ENCODE measurements at regions not wholly inside any gene's neighbourhood (a gene's known extent, or its start where the extent isn't known, plus 50 kb on each side); places are given as distances from the start of the nearest gene placed in this dataset.
"Not testable (repeated sequence)": the region's sequence is repeated elsewhere in the genome, so short reads cannot be mapped to it uniquely, and the experiment has no call there.

DNA sequence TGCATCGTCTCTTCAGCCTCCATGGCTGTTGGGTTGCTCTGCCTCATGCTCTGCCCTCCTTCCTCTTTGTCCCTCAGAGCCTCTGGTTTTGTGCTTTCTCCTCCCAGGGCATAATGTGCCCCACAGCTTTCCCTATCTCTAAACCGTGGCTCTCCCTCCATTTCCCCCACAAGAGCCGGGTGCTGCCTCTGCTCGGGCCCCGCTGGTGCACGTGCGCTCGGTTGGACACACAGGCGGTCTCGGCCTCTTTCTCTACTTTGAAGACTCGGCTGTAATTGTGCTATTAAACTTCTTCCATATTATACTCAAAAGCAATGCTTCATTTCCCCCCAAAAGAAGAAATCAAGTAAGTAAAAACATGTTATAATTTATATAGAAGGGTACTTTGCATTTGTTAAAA is 109.7 kb upstream of the KLF14 start:
- no peaks in the 10 kb centered on the region for H3K27me3 ChIP-seq (ENCODE audit: control insufficient read depth in 3 of 3, insufficient read depth in 3 of 3, low read length in 3 of 3)
- peaks cover 0 to 4% (median 0%) of the 10 kb centered on the region in 3 donors for H3K4me1 ChIP-seq (ENCODE audit: control insufficient read depth in 3 of 3, insufficient read depth in 3 of 3, low read length in 3 of 3)
- no peaks in the 10 kb centered on the region for H3K9me3 ChIP-seq (ENCODE audit: control insufficient read depth in 3 of 3, low read length in 3 of 3)
- H3K36me3 ChIP-seq (ENCODE audit: control insufficient read depth in 3 of 3, insufficient read depth in 3 of 3, low read length in 3 of 3) = no peaks in the 10 kb centered on the region
- H3K9ac ChIP-seq (ENCODE audit: low read depth in 1 of 3, low read length in 3 of 3) = no peak overlapping the region
- H3K4me3 ChIP-seq (ENCODE audit: low read length in 3 of 3) = no peak overlapping the region
- H3K27ac ChIP-seq (ENCODE audit: low read depth, low read length) = no peak overlapping the region

DNA sequence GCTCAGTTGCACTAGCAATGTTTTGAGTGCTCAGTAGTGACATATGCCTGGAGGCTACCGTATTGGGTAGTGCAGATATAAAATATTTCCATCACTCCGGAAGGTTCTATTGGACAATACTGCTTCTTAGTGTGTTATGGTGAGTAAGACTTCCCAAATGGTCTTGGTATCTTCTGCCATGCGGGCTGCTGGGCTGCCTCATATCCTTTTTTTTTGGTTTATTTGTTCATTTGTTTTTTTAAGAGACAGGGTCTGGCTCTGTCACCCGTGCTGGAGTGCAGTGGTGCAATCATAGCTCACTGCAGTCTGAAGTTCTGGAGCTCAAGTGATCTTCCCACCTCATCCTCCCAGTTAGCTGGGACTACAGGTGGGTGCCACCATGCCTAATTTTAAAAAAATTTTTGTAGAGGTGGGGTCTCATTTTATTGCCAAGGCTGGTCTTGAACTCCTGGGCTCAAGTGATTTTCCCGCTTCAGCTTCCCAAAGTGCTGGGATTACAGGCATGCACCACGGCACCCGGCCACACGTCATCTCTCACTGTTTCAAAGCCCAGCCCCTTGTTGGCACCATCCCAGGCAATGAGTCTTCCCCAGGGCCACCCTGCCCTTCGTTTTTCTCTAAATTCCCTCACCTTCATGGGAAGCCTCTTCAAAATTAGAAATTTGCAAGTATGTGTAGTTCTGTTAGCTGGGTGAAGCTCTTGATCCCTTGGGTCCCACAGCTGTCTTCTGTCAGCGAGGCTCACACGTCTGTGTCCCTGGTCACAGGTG is 111.0 kb upstream of the KLF14 start:
- Histone ChIP-seq H3K9me3 (ENCODE audit: control insufficient read depth in 3 of 3, low read length in 3 of 3) (no peaks in the 10 kb centered on the region), H3K4me3 (ENCODE audit: low read length in 3 of 3) (no peak overlapping the region), H3K9ac (ENCODE audit: low read depth in 1 of 3, low read length in 3 of 3) (peak overlapping the region in 1 of 3 donors; percentile 52), H3K36me3 (ENCODE audit: control insufficient read depth in 3 of 3, insufficient read depth in 3 of 3, low read length in 3 of 3) (no peaks in the 10 kb centered on the region), H3K4me1 (ENCODE audit: control insufficient read depth in 3 of 3, insufficient read depth in 3 of 3, low read length in 3 of 3) (peaks cover 0 to 4% (median 0%) of the 10 kb centered on the region in 3 donors), H3K27ac (ENCODE audit: low read depth, low read length) (no peak overlapping the region), H3K27me3 (ENCODE audit: control insufficient read depth in 3 of 3, insufficient read depth in 3 of 3, low read length in 3 of 3) (no peaks in the 10 kb centered on the region)

DNA sequence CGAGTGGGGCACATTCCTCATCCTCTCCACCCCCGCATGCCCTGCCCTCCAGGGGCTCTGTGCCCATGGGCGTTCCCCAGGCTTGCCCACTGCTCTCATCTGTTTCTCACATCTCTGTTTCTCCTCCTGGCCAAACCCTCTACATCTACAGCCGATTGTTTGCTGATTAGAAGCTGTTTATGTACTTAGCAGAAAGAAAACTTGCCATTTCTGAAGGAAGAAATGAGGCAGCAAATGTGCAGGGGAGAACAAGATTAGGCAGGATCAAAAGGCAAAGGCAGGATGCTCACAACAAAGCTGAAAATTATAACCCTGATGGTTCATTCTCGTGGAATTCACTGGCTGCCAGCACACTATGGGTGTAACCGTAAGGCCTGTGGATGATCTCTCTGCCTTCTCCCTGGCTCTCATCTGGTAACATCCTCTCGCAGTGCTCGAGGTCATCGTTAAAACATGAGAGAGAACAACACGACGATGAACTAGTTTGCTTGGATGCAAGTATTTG is 111.6 kb upstream of the KLF14 start:
- Histone ChIP-seq H3K36me3 (ENCODE audit: control insufficient read depth in 3 of 3, insufficient read depth in 3 of 3, low read length in 3 of 3) (no peaks in the 10 kb centered on the region), H3K9ac (ENCODE audit: low read depth in 1 of 3, low read length in 3 of 3) (peak overlapping the region in 1 of 3 donors; percentile 52), H3K4me1 (ENCODE audit: control insufficient read depth in 3 of 3, insufficient read depth in 3 of 3, low read length in 3 of 3) (peaks cover 0 to 4% (median 0%) of the 10 kb centered on the region in 3 donors), H3K27ac (ENCODE audit: low read depth, low read length) (no peak overlapping the region), H3K9me3 (ENCODE audit: control insufficient read depth in 3 of 3, low read length in 3 of 3) (no peaks in the 10 kb centered on the region), H3K27me3 (ENCODE audit: control insufficient read depth in 3 of 3, insufficient read depth in 3 of 3, low read length in 3 of 3) (no peaks in the 10 kb centered on the region), H3K4me3 (ENCODE audit: low read length in 3 of 3) (no peak overlapping the region)

DNA sequence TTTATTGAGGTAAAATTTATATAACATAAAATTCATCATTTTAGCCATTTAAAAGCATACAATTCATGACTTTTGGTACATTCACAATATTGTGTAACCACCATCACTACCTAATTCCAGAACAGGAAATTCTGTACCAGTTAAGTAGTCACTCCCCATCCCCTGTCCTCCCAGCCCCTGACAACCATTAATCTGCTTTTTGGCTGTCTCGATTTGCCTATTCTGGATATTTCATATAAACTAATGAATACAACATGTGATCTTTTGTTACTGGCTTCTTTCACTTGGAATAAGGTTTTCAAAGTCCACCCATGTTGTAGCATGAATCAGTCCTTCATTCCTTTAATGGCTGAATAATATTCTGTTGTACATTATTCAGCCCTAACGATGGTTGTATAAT is 115.6 kb upstream of the KLF14 start:
- no peaks in the 10 kb centered on the region for H3K9me3 ChIP-seq (ENCODE audit: control insufficient read depth in 3 of 3, low read length in 3 of 3)
- no peak overlapping the region for H3K4me3 ChIP-seq (ENCODE audit: low read length in 3 of 3)
- H3K4me1 ChIP-seq (ENCODE audit: control insufficient read depth in 3 of 3, insufficient read depth in 3 of 3, low read length in 3 of 3) = peaks cover 0 to 4% (median 0%) of the 10 kb centered on the region in 3 donors
- no peak overlapping the region for H3K27ac ChIP-seq (ENCODE audit: low read depth, low read length)
- no peak overlapping the region for H3K9ac ChIP-seq (ENCODE audit: low read depth in 1 of 3, low read length in 3 of 3)
- peaks cover 0 to 4% (median 1%) of the 10 kb centered on the region in 3 donors for H3K36me3 ChIP-seq (ENCODE audit: control insufficient read depth in 3 of 3, insufficient read depth in 3 of 3, low read length in 3 of 3)
- no peaks in the 10 kb centered on the region for H3K27me3 ChIP-seq (ENCODE audit: control insufficient read depth in 3 of 3, insufficient read depth in 3 of 3, low read length in 3 of 3)

DNA sequence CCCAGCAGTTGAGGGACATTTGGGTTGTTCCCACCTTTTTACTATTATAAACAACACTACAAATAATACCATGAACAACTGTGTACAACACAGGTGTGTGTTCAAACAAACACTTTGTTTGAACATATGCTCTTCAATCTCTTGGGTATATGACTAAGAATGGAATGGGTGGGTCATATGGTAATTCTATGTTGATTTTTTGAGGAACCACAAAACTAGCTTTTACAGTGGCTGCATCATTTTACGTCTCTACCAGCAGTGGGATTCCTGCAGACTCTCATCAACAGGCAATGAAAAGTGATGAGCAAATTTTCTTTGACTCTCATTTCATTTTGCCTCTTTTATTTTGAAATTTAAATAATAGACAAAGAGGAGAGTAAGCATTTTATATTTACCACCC is 116.9 kb upstream of the KLF14 start:
- H3K4me3 ChIP-seq (ENCODE audit: low read length in 3 of 3) = no peak overlapping the region
- no peaks in the 10 kb centered on the region for H3K27me3 ChIP-seq (ENCODE audit: control insufficient read depth in 3 of 3, insufficient read depth in 3 of 3, low read length in 3 of 3)
- H3K4me1 ChIP-seq (ENCODE audit: control insufficient read depth in 3 of 3, insufficient read depth in 3 of 3, low read length in 3 of 3) = no peaks in the 10 kb centered on the region

DNA sequence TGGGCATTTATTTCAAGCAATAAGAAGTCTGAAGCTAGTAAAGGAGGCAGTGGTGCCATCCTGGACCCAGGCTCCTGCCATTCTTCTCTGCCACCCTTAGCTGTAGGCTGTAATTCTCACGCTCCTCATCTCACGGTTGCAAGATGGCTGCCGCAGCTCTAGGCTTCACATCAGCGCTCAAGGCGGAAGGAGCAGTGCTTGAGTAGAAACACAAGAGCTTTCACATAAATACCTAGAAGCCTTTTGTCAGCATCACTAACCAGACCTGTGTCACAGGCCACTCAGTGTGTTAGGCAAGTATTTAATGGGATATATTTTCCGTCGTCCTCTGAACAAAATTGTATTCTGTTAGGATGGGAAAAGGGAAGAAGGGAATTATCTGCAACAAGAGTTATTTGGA is 118.9 kb upstream of the KLF14 start:
- Histone ChIP-seq H3K9ac (ENCODE audit: low read depth in 1 of 3, low read length in 3 of 3) (no peak overlapping the region), H3K36me3 (ENCODE audit: control insufficient read depth in 3 of 3, insufficient read depth in 3 of 3, low read length in 3 of 3) (peaks cover 15 to 21% (median 18%) of the 10 kb centered on the region in 3 donors), H3K27me3 (ENCODE audit: control insufficient read depth in 3 of 3, insufficient read depth in 3 of 3, low read length in 3 of 3) (no peaks in the 10 kb centered on the region), H3K4me1 (ENCODE audit: control insufficient read depth in 3 of 3, insufficient read depth in 3 of 3, low read length in 3 of 3) (no peaks in the 10 kb centered on the region), H3K27ac (ENCODE audit: low read depth, low read length) (no peak overlapping the region), H3K4me3 (ENCODE audit: low read length in 3 of 3) (no peak overlapping the region), H3K9me3 (ENCODE audit: control insufficient read depth in 3 of 3, low read length in 3 of 3) (peaks cover 0 to 5% (median 0%) of the 10 kb centered on the region in 3 donors)

More for the DNA sequence above, 116.9 kb upstream of the KLF14 start:
- H3K9ac ChIP-seq (ENCODE audit: low read depth in 1 of 3, low read length in 3 of 3) = no peak overlapping the region
- no peaks in the 10 kb centered on the region for H3K9me3 ChIP-seq (ENCODE audit: control insufficient read depth in 3 of 3, low read length in 3 of 3)
- H3K27ac ChIP-seq (ENCODE audit: low read depth, low read length) = no peak overlapping the region
- H3K36me3 ChIP-seq (ENCODE audit: control insufficient read depth in 3 of 3, insufficient read depth in 3 of 3, low read length in 3 of 3) = peaks cover 8 to 13% (median 11%) of the 10 kb centered on the region in 3 donors

DNA sequence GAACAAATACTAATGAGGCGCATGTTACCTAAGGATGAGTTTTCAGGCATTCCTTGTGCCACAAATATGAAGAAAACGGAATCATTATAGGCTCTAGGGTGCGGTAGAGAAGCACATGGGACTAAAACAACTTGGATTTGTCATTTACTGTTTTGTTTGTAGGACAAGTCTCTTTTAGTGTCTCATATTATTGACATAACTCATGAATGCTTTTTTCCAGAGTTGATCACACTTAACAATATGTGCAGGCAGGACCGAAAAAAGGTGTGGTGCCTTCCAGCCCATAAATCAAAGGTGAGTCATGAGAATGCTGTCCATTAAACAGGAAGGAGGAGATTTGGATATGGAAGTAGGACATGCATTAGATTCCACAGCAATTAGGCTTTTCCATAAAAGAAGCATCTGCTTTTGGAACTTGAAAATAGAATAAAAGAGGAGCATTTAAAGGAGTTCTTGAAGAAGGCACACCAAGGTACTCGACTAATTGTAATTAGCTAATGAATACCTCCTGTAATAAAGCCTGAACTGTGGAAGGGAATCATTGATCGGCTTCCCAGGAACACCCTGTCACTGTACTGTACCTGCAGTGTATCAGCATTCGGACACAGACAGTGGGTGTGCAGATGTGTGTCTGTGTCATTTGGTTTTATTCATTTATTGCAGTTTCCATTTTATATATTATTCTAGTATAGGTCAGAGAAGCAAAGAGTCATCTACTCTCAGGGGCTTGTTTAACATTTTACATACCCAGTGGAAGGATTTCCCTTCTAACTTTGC is 119.7 kb upstream of the KLF14 start:
- H3K27me3 ChIP-seq (ENCODE audit: control insufficient read depth in 3 of 3, insufficient read depth in 3 of 3, low read length in 3 of 3) = no peaks in the 10 kb centered on the region
- no peak overlapping the region for H3K27ac ChIP-seq (ENCODE audit: low read depth, low read length)
- no peak overlapping the region for H3K9ac ChIP-seq (ENCODE audit: low read depth in 1 of 3, low read length in 3 of 3)
- H3K9me3 ChIP-seq (ENCODE audit: control insufficient read depth in 3 of 3, low read length in 3 of 3) = peaks cover 0 to 5% (median 0%) of the 10 kb centered on the region in 3 donors
- H3K4me1 ChIP-seq (ENCODE audit: control insufficient read depth in 3 of 3, insufficient read depth in 3 of 3, low read length in 3 of 3) = no peaks in the 10 kb centered on the region
- H3K36me3 ChIP-seq (ENCODE audit: control insufficient read depth in 3 of 3, insufficient read depth in 3 of 3, low read length in 3 of 3) = peaks cover 15 to 21% (median 18%) of the 10 kb centered on the region in 3 donors
- no peak overlapping the region for H3K4me3 ChIP-seq (ENCODE audit: low read length in 3 of 3)

DNA sequence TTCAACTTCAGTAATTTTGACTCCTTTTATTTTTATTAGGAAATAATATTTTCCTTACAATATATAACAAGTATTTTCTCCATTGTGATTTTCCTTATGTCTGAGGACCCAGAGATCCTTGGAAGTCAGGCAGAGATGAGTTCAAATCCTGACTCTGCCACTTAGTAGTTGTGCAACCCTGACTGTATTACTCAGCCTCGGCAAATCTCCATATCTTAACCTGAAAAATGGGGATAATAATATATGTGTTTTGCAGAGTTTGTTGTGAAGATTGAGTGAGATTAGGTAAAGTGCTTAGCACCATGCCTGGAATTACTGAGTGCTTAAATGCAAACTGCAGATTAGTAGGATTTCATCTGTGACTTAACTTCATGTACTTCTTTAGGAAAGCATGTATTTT is 120.5 kb upstream of the KLF14 start:
- Histone ChIP-seq H3K9ac (ENCODE audit: low read depth in 1 of 3, low read length in 3 of 3) (no peak overlapping the region), H3K4me3 (ENCODE audit: low read length in 3 of 3) (no peak overlapping the region), H3K4me1 (ENCODE audit: control insufficient read depth in 3 of 3, insufficient read depth in 3 of 3, low read length in 3 of 3) (no peaks in the 10 kb centered on the region), H3K9me3 (ENCODE audit: control insufficient read depth in 3 of 3, low read length in 3 of 3) (peaks cover 0 to 5% (median 0%) of the 10 kb centered on the region in 3 donors), H3K27ac (ENCODE audit: low read depth, low read length) (no peak overlapping the region), H3K36me3 (ENCODE audit: control insufficient read depth in 3 of 3, insufficient read depth in 3 of 3, low read length in 3 of 3) (peaks cover 15 to 21% (median 18%) of the 10 kb centered on the region in 3 donors), H3K27me3 (ENCODE audit: control insufficient read depth in 3 of 3, insufficient read depth in 3 of 3, low read length in 3 of 3) (no peaks in the 10 kb centered on the region)

DNA sequence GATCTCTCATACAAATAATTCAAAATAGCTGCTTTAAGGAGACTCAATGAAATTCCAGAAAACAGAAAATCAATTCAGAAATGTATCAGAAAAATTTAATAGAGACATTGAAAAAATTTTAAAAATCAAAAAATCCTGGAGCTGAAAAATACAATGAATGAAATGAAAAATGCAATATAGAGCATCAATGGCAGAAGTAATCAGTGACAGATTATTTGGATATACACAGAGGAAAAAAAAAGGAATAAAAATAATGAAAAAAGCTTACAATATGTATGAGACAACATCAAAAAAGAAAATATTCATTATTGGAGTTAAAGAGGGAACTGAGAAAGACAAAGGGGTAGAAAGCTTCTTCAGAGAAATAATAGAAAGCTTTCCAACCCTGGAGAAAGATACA is 122.9 kb upstream of the KLF14 start:
- no peaks in the 10 kb centered on the region for H3K27me3 ChIP-seq (ENCODE audit: control insufficient read depth in 3 of 3, insufficient read depth in 3 of 3, low read length in 3 of 3)
- no peaks in the 10 kb centered on the region for H3K4me1 ChIP-seq (ENCODE audit: control insufficient read depth in 3 of 3, insufficient read depth in 3 of 3, low read length in 3 of 3)
- H3K27ac ChIP-seq (ENCODE audit: low read depth, low read length) = no peak overlapping the region
- peaks cover 0 to 5% (median 0%) of the 10 kb centered on the region in 3 donors for H3K9me3 ChIP-seq (ENCODE audit: control insufficient read depth in 3 of 3, low read length in 3 of 3)
- no peak overlapping the region for H3K4me3 ChIP-seq (ENCODE audit: low read length in 3 of 3)
- no peak overlapping the region for H3K9ac ChIP-seq (ENCODE audit: low read depth in 1 of 3, low read length in 3 of 3)
- H3K36me3 ChIP-seq (ENCODE audit: control insufficient read depth in 3 of 3, insufficient read depth in 3 of 3, low read length in 3 of 3) = peaks cover 15 to 31% (median 25%) of the 10 kb centered on the region in 3 donors

DNA sequence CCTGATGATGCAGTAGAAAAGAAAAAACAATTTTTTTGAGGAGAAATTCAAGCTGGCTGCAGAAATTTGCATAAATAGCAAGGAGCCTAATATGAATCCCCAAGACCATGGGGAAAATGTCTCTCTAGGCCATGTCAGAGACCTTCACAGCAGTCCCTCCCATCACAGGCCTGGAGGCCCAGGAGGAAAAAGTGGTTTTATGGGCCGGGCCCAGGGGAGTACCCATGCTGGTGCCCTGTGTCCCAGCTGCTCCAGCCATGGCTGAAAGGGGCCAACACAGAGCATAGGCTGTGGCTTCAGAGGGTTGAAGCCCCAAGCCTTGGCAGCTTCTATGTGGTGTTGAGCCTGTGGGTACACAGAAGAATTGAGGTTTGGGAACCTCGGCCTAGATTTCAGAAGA is 126.8 kb upstream of the KLF14 start:
- not testable (repeated sequence) for H3K4me1 ChIP-seq (ENCODE audit: control insufficient read depth in 3 of 3, insufficient read depth in 3 of 3, low read length in 3 of 3); H3K9ac ChIP-seq (ENCODE audit: low read depth in 1 of 3, low read length in 3 of 3); H3K27ac ChIP-seq (ENCODE audit: low read depth, low read length); H3K9me3 ChIP-seq (ENCODE audit: control insufficient read depth in 3 of 3, low read length in 3 of 3); H3K27me3 ChIP-seq (ENCODE audit: control insufficient read depth in 3 of 3, insufficient read depth in 3 of 3, low read length in 3 of 3); H3K4me3 ChIP-seq (ENCODE audit: low read length in 3 of 3)
- peaks cover 10 to 40% (median 23%) of the 10 kb centered on the region in 3 donors for H3K36me3 ChIP-seq (ENCODE audit: control insufficient read depth in 3 of 3, insufficient read depth in 3 of 3, low read length in 3 of 3)
